RWPE1 (cell line): ENCODE measurements at regions not wholly inside any gene's neighbourhood (a gene's known extent, or its start where the extent isn't known, plus 50 kb on each side); places are given as distances from the start of the nearest gene placed in this dataset.
"Not testable (repeated sequence)": the region's sequence is repeated elsewhere in the genome, so short reads cannot be mapped to it uniquely, and the experiment has no call there.

Experiments used
- CTCF ChIA-PET: fragments of 350-600 bp; sonication (Branson Sonifier 250); formaldehyde crosslinking; extraction: SDS; loops from one replicate; lab custom pipeline; 2021; lab: Yijun Ruan, JAX
- POLR2A ChIA-PET: fragments of 400-600 bp; formaldehyde crosslinking; extraction: SDS; loops from one replicate; lab custom pipeline; 2020; ENCODE audit warnings: antibody characterized with exemption; ENCODE audit not compliant: low non-redundant PET; lab: Yijun Ruan, JAX
- DNase-seq: peaks from one replicate; pipeline ENCODE4 v3.0.0; 2012; ENCODE audit warnings: low spot score
- H3K27ac ChIP-seq: fragments of 450-650 bp; 2 replicates; pipeline ENCODE4 v1.5.1; 2017
- TF ChIP-seq, protein P1 (sequence below): fragments of 450-650 bp; conservative IDR thresholded peaks from 2 replicates; pipeline ENCODE4 v1.5.1; 2017; ENCODE audit warnings: low read depth, mild to moderate bottlenecking

DNA sequence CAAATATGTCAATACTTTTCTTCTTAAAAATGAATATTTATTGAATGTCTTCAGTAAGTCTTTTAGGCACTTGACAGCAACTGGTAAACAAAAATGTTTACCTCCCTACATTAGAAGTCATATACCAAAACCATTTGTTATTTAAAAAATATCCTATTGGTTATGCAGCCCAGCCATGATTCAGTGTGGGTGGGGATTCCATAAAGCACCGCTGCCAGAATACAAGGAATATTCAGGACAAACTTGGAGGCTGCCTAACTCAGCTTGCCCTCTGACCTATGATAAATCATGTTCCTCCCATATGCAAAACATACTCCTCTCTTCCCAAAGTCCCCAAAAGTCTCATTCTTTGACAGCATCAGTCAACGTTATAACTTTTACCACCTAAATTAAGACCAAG lies 486.8 kb upstream of the IRAK1BP1 start:
- DNase-seq: no peak
- H3K27ac ChIP-seq: no peak overlapping the region
- TF ChIP-seq, protein P1, sequence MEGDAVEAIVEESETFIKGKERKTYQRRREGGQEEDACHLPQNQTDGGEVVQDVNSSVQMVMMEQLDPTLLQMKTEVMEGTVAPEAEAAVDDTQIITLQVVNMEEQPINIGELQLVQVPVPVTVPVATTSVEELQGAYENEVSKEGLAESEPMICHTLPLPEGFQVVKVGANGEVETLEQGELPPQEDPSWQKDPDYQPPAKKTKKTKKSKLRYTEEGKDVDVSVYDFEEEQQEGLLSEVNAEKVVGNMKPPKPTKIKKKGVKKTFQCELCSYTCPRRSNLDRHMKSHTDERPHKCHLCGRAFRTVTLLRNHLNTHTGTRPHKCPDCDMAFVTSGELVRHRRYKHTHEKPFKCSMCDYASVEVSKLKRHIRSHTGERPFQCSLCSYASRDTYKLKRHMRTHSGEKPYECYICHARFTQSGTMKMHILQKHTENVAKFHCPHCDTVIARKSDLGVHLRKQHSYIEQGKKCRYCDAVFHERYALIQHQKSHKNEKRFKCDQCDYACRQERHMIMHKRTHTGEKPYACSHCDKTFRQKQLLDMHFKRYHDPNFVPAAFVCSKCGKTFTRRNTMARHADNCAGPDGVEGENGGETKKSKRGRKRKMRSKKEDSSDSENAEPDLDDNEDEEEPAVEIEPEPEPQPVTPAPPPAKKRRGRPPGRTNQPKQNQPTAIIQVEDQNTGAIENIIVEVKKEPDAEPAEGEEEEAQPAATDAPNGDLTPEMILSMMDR: no peak
- ChIA-PET POLR2A (no interaction called here), CTCF (interaction anchor here (0.6 kb wide), 1 partner anchor 298 kb away, joined by 3 read pairs; no protein-coding TSS in a partner anchor)

DNA sequence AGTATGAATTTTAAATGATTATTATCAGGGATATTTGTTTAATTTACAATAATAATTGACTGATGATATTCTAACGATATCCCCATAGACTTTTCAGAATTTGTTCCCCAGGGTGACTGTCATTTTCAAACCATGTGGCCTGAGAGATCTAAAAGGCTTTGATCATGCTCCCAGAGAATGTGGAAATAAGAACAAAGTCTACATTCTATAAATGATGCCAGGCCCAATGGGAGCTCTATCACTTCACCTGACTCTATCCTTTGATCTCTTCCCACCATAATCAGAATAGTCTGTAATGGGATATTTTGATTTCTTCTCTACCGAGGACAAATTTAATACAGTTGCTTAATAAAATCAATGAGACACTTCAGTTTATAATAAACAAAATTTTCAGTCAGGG lies 483.4 kb upstream of the IRAK1BP1 start:
- no peak for DNase-seq
- TF ChIP-seq, protein P1: no peak
- CTCF ChIA-PET: no interaction called here
- POLR2A ChIA-PET: no interaction called here
- H3K27ac ChIP-seq: no peak overlapping the region

DNA sequence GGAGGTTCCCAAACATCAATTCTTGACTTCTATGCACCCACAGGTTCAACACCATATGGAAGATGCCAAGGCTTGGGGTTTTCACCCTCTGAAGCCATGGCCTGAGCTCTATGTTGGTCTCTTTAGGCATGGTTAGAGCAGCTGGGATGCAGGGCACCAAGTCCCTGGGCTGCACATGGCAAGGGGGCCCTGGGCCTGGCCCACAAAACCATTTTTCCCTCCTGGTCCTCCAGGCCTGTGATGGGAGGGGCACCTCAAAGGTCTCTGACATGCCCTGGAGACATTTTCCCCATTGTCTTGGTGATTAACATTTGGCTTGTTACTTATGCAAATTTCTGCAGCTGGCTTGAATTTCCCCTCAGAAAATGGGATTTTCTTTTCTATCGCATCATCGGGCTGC lies 480.5 kb upstream of the IRAK1BP1 start:
- POLR2A ChIA-PET, DNase-seq, CTCF ChIA-PET, H3K27ac ChIP-seq: not testable (repeated sequence)

DNA sequence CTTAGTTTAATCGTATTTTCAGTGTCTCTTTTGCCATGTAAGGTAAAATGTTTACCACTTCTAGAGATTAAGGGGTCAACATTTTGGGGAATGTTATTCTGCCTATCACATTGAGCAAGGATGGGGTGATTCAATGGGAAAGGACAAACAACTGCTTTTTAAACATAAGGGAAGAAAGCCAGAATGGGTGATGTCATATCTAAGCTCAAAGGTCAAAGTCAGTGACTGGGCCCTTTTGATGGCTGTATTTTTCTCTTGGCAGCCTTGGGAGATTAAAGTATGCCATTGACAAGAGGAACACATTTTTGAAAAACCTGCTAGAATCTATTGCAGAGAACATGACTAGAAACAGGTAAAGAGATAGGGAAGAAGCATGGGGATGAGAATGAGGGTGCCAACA lies 477.3 kb upstream of the IRAK1BP1 start:
- no peak overlapping the region for H3K27ac ChIP-seq
- POLR2A ChIA-PET: no interaction called here
- TF ChIP-seq, protein P1: no peak
- DNase-seq: no peak
- CTCF ChIA-PET: no interaction called here

DNA sequence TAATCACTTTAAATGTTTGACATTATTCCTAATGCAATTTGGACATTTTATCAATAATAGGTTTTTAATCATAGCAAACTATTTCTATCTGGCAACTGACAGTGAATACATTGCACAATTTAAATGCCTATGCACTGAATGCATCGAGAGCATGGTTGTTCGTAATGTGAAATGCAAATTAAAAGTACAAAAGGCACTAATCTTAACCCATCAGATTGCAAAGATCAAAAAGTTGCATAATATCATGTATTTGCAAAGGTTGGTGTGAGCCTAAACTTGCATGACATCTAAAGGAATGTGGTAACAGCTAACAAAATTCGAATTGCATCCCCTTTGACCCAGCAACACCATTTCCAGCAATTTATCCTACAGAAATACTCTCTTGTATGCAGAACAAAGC lies 469.9 kb upstream of the IRAK1BP1 start:
- no peak for DNase-seq
- no peak overlapping the region for H3K27ac ChIP-seq
- POLR2A ChIA-PET: no interaction called here
- TF ChIP-seq, protein P1: no peak
- CTCF ChIA-PET: no interaction called here

DNA sequence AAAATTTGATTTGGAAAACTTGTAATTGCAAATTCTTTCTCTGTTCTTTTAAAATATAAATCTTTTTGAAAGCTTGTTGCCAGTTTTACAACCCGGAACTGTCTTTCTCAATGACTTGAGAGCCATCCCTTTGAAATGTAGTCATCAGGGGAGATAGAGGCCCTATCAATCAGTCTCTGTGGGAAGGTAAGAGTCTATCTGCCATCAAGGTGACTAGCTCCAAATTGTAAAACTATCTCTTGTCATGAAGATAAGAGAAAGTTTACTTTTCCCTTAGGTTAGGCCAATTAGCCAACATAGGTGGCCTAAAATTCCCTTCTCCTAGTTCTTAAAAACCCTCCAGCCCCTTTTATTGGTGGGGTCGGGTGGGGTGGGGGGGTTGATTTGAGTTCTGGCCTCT lies 469.1 kb upstream of the IRAK1BP1 start:
- POLR2A ChIA-PET: no interaction called here

DNA sequence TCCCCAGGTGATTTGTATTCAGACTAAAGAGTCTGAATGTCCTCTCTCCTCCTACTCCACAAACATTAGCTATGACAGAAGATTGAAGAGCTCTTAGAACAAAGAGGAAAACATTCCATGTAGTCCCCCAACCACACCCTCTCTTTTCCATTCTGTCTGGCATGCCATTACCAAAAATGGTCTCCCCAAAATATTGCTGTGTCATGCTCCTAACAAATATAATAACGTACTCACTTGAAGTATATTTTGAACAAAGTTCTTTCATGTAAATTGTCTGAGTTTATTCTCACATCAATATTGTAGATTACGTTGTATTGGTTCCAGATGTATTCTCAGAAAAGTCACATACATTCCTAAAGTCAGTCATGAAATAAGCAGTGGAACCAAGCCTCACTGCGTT lies 467.3 kb upstream of the IRAK1BP1 start:
- TF ChIP-seq, protein P1: no peak
- ChIA-PET POLR2A (no interaction called here), CTCF (no interaction called here)
- no peak overlapping the region for H3K27ac ChIP-seq
- no peak for DNase-seq

More for the DNA sequence above, 469.1 kb upstream of the IRAK1BP1 start:
- CTCF ChIA-PET: no interaction called here
- TF ChIP-seq, protein P1: no peak
- no peak for DNase-seq
- no peak overlapping the region for H3K27ac ChIP-seq
